Astrocyte (in vitro differentiated cells and primary cell): ENCODE measurements at regions not wholly inside any gene's neighbourhood (a gene's known extent, or its start where the extent isn't known, plus 50 kb on each side); places are given as distances from the start of the nearest gene placed in this dataset.

ENCODE experiments used
- CTCF ChIP-seq: IDR thresholded peaks from 2 replicates; pipeline ENCODE4 v1.5.1; 2011; ENCODE audit warnings: low read depth, mild to moderate bottlenecking, inconsistent platforms, low read length, moderate library complexity; ENCODE audit not compliant: insufficient read depth
- EZH2 ChIP-seq: IDR thresholded peaks from 2 replicates; pipeline ENCODE4 v1.6.1; 2012; ENCODE audit warnings: mild to moderate bottlenecking, low read length, inconsistent platforms; ENCODE audit not compliant: insufficient read depth

DNA sequence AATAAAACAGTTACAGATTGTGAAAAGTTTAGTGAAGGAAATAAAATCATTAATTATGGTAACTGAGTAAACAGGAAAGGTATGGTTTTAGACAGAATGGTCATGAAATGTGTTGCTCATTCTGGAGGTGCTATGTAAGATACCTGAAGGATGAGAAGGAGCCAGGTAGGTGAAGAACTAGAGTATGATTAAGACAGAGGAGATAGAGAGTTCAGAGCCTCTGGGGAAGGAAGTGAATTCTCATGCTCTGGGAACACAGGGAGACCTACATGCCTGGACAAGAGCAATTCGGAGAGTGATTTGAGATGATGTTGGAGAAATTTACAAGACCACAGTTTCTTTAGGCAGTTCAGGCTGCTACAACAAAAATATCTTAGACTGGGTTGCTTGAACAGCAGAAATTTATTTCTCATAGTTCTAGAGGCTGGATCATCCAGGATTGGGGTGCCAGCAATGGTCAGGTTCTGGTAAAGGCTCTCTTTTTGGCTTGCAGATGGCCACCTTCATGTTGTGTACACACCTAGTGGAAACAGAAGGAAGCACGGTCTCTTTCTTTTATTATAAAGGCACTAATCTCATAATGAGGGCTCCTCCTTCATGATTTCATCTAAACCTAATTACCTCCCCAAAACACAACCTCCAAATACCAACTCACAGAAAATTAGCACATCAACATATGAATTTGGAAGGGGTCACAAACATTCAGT, 1416.1 kb downstream of the PCDH7 start:
- TF ChIP-seq CTCF: no peak
- TF ChIP-seq EZH2: no peak
